Psoas muscle (tissue), 7 donors: ENCODE measurements at regions not wholly inside any gene's neighbourhood (a gene's known extent, or its start where the extent isn't known, plus 50 kb on each side); places are given as distances from the start of the nearest gene placed in this dataset.

Source experiments
- ATAC-seq, 4 donors: fragments of 200-7000 bp; cut with Tn5 transposase; one replicate each; pipeline ENCODE4 v1.9.1; 2020; ENCODE audit warnings: moderate library complexity in 3 of 4, mild to moderate bottlenecking in 2 of 4
- DNase-seq, 2 donors: peaks; one replicate each; pipeline ENCODE4 v3.0.0-alpha.2; 2020
- H3K27ac ChIP-seq: fragments of 200-600 bp; one replicate; pipeline ENCODE4 v1.8.0; 2022
- H3K27me3 ChIP-seq, 3 donors: fragments of 200-600 bp in 1 of 3; one replicate each; pipeline versions ENCODE4 v1.6.1 to v1.8.0; 2013 to 2022; ENCODE audit warnings: low read length in 2 of 3, mild to moderate bottlenecking in 2 of 3, moderate library complexity in 1 of 3; ENCODE audit not compliant: insufficient read depth in 3 of 3
- H3K36me3 ChIP-seq, 2 donors: fragments of 200-600 bp in 1 of 2; one replicate each; pipeline versions ENCODE4 v1.6.1 to v1.8.0; 2013 to 2022; ENCODE audit warnings: low read depth in 1 of 2, mild to moderate bottlenecking in 1 of 2, moderate library complexity in 1 of 2; ENCODE audit not compliant: insufficient read depth in 1 of 2
- H3K4me1 ChIP-seq: fragments of 200-600 bp; one replicate; pipeline ENCODE4 v1.8.0; 2022
- H3K4me3 ChIP-seq: fragments of 200-600 bp; one replicate; pipeline ENCODE4 v1.8.0; 2022; ENCODE audit warnings: mild to moderate bottlenecking
- H3K9me3 ChIP-seq: fragments of 200-600 bp; one replicate; pipeline ENCODE4 v1.8.0; 2022
- WGBS, 3 donors: extraction: QIAGEN DNeasy Blood & Tissue Kit; methylation state at CpG; one replicate each; pipeline versions ENCODE4 v1.1.6 to v1.1.7; 2013; 5-methylcytosine and 5-hydroxymethylcytosine counted together
- intact Hi-C, 2 donors: fragments of 100-400 bp; cut with DNase I; formaldehyde crosslinking; loops; one replicate each; pipeline versions ENCODE4 v1.11.0 to v1.14.2; 2022
- TF ChIP-seq, protein P1 (sequence below): fragments of 200-600 bp; IDR thresholded peaks from one replicate; pipeline ENCODE4 v1.8.0; 2022; ENCODE audit warnings: antibody characterized with exemption
- donor health status: healthy with polysubstance abuse.
- donor health status: DM: no; HTN: no; CAD: no; lungs with moderate emphysema.
- donor health status: Bipolar disorder and iron deficiency.
- donor health status: healthy.
- donor health status: DM: yes; HTN: yes; CAD: no.
- donor health status: DM: no; HTN: no; CAD: no.
- donor health status: DM: yes; HTN: yes; CAD: no.

DNA sequence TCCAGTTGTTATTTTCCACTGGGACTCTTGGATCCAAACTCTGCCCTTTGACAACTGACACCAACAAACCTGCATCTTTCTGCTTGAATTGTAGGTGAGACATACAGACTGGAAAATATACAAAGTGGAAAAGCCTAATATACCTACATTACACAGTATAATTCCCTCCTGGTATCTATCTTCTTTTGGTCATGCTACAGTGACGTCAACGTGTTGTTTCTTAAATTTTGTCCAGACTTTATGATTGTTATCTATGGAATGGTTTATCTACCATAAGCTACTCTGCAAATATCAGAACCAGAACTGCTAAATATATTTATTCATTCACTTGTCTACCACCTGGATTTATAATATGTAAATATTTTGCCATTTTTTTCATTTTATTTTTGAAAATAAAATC, 264.3 kb upstream of the ZPLD1 start:
- H3K27me3 ChIP-seq, result no peaks in the 10 kb centered on the region
- no peaks in the 10 kb centered on the region for H3K4me1 ChIP-seq
- TF ChIP-seq, protein P1, sequence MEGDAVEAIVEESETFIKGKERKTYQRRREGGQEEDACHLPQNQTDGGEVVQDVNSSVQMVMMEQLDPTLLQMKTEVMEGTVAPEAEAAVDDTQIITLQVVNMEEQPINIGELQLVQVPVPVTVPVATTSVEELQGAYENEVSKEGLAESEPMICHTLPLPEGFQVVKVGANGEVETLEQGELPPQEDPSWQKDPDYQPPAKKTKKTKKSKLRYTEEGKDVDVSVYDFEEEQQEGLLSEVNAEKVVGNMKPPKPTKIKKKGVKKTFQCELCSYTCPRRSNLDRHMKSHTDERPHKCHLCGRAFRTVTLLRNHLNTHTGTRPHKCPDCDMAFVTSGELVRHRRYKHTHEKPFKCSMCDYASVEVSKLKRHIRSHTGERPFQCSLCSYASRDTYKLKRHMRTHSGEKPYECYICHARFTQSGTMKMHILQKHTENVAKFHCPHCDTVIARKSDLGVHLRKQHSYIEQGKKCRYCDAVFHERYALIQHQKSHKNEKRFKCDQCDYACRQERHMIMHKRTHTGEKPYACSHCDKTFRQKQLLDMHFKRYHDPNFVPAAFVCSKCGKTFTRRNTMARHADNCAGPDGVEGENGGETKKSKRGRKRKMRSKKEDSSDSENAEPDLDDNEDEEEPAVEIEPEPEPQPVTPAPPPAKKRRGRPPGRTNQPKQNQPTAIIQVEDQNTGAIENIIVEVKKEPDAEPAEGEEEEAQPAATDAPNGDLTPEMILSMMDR, result no peak
- H3K36me3 ChIP-seq, result no peaks in the 10 kb centered on the region
- DNase-seq, result no peak
- 73 to 80% (median 75%) methylated on average over 2 of the region's 2 CpGs for WGBS, 3 donors
- no peak for ATAC-seq
- H3K9me3 ChIP-seq, result no peaks in the 10 kb centered on the region
- intact Hi-C loops, result no loop called here
- H3K4me3 ChIP-seq, result no peak overlapping the region
- H3K27ac ChIP-seq, result no peak overlapping the region

- H3K4me3 ChIP-seq, result no peak overlapping the region
- H3K36me3 ChIP-seq, result no peaks in the 10 kb centered on the region
- no peaks in the 10 kb centered on the region for H3K27me3 ChIP-seq
- DNase-seq (no peak), ATAC-seq (no peak)
- WGBS, 3 donors, result 70 to 84% (median 75%) methylated on average over 3 of the region's 3 CpGs
- no peak overlapping the region for H3K27ac ChIP-seq
- no peaks in the 10 kb centered on the region for H3K9me3 ChIP-seq
- no peaks in the 10 kb centered on the region for H3K4me1 ChIP-seq
- TF ChIP-seq, protein P1, result no peak
- intact Hi-C loops, result no loop called here
Measured at GRCh38 chr3:102174312-102174712, 260.5 kb upstream of the ZPLD1 start.

DNA sequence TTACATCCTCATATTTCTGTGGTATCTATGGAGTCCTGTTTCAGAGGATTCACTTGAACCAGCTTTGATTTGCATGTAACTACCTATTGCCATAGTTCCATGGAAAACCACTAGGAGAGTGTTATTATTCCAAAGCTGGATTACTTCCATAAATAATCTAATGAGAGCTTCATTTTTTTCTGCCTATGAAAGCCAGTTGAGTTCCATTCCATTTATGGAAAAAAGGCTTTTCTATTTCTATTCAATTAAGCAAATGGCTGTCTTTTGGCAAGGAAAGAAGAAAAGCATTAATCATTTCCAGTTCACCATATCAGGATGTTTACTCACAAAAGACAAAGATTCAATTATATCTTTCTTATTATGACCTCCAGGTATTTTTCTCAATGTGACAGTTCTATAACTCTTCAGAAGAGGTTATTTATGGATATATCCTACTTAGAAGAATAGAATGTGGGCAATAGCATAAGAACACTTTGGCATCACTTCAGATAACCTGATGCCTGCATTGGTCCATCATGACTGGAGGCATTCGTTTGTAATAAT, 259.9 kb upstream of the ZPLD1 start:
- TF ChIP-seq, protein P1, result no peak
- no peak overlapping the region for H3K27ac ChIP-seq

GRCh38 chr3:102176333-102177050, 258.3 kb upstream of the ZPLD1 start:
- TF ChIP-seq, protein P1, result no peak
- peaks cover 7% of the 10 kb centered on the region for H3K4me1 ChIP-seq
- H3K4me3 ChIP-seq, result no peak overlapping the region
- H3K27ac ChIP-seq, result no peak overlapping the region
- H3K9me3 ChIP-seq, result no peaks in the 10 kb centered on the region
- intact Hi-C loops, result no loop called here
- H3K36me3 ChIP-seq, result no peaks in the 10 kb centered on the region
- WGBS, 3 donors, result 65 to 83% (median 71%) methylated on average over 5 of the region's 5 CpGs
- no peak for DNase-seq
- H3K27me3 ChIP-seq, result no peaks in the 10 kb centered on the region
- no peak for ATAC-seq

More for the DNA sequence above, 259.9 kb upstream of the ZPLD1 start:
- Histone ChIP-seq H3K27me3 (no peaks in the 10 kb centered on the region), H3K4me1 (no peaks in the 10 kb centered on the region), H3K4me3 (no peak overlapping the region), H3K36me3 (no peaks in the 10 kb centered on the region), H3K9me3 (no peaks in the 10 kb centered on the region)
- WGBS, 3 donors, result 62 to 70% (median 68%) methylated on average over 1 of the region's 1 CpG
- DNase-seq, result no peak
- no peak for ATAC-seq
- intact Hi-C loops, result no loop called here
